ENCODE measurements at regions not wholly inside any gene's neighbourhood (a gene's known extent, or its start where the extent isn't known, plus 50 kb on each side); places are given as distances from the start of the nearest gene placed in this dataset.

- TF ChIP-seq BACH1 (IDR thresholded peaks at IDR 0.05; ENCODE audit: low read length): no peak
These were observed 134.4 kb upstream of the NUDT4 start (continued) for GRCh38 chr12:93243382-93243688.

Data from H1 (cell line).